ENCODE measurements at regions not wholly inside any gene's neighbourhood (a gene's known extent, or its start where the extent isn't known, plus 50 kb on each side); places are given as distances from the start of the nearest gene placed in this dataset.

DNA sequence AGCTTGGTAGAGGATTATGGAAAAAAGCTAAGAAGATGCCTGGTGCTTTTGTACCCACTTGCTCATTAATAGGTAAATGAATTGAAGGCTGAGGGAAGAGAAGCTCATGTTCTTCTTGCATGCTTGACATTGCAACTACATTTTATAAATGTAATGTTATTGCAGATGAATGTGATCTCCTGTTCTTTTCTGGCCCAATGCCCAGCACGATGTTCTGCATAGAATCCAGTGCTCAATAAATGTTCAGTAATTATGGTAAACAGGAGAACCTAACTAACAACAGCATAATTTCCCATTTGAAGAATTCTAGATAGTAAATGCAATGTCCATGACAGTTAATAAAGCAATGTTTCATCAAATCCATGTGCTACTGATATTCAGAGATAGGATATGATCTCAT lies 638.2 kb upstream of the SOX9 start:
- H3K23ac ChIP-seq (ENCODE audit: low read depth, low read length): no peak overlapping the region
- ATAC-seq (ENCODE audit: low read depth): no peak
- no peak overlapping the region for H3K18ac ChIP-seq (ENCODE audit: low read depth, low read length)
- H4K5ac ChIP-seq (ENCODE audit: low read depth, low read length): no peak overlapping the region
- no peak overlapping the region for H2AK5ac ChIP-seq (ENCODE audit: low read depth, low read length)
- no peak overlapping the region for H2BK20ac ChIP-seq (ENCODE audit: low read depth, low read length)
- H4K20me1 ChIP-seq (ENCODE audit: insufficient read depth, low read length): no peaks in the 10 kb centered on the region
- H2AK9ac ChIP-seq (replicated peaks; ENCODE audit: low read depth, low read length, poor library complexity): no peak overlapping the region
- H3K4me1 ChIP-seq (ENCODE audit: control insufficient read depth, insufficient read depth, low read length): no peaks in the 10 kb centered on the region
- no peak overlapping the region for H3K4ac ChIP-seq (ENCODE audit: low read depth, low read length)
- DNase-seq: no peak
- H4K91ac ChIP-seq (ENCODE audit: insufficient read depth, low read depth, low read length): no peak overlapping the region
- H3K4me2 ChIP-seq (ENCODE audit: low read depth, low read length): no peak overlapping the region
- H3K27me3 ChIP-seq (ENCODE audit: control insufficient read depth, insufficient read depth, low read length): no peaks in the 10 kb centered on the region
- H3K9me1 ChIP-seq (ENCODE audit: insufficient read depth, low read length): no peaks in the 10 kb centered on the region
- in situ Hi-C loops (cut with MboI; ENCODE audit: low sequenced_read_pairs): loop anchor here (10.0 kb wide), 1 partner anchor 622 kb away; no protein-coding TSS in a partner anchor
- intact Hi-C loops (cut with micrococcal nuclease): no loop called here
- H3K36me3 ChIP-seq (ENCODE audit: control insufficient read depth, insufficient read depth, low read length): no peaks in the 10 kb centered on the region
- no TSS peak for BruUV-seq (replicated peaks)
- no peak overlapping the region for H2BK5ac ChIP-seq (ENCODE audit: low read depth, low read length, poor library complexity, severe bottlenecking)
- no peaks in the 10 kb centered on the region for H3K79me1 ChIP-seq (ENCODE audit: low read depth in 1 of 2, low read length in 2 of 2)
- H3K14ac ChIP-seq (replicated peaks; ENCODE audit: low read depth, low read length): no peak overlapping the region
- H2BK120ac ChIP-seq (ENCODE audit: low read depth, low read length): no peak overlapping the region
- H3K4me3 ChIP-seq (ENCODE audit: insufficient read depth, low read depth, low read length): no peak overlapping the region
- TF ChIP-seq RAD21 (IDR thresholded peaks at IDR 0.05; ENCODE audit: low read length) (no peak), CHD1 (IDR thresholded peaks at IDR 0.05; ENCODE audit: low read depth, low read length) (no peak), MAZ (IDR thresholded peaks at IDR 0.05; ENCODE audit: borderline replicate concordance, low read depth, low read length) (no peak), FOS (IDR thresholded peaks at IDR 0.05; ENCODE audit: low read depth, low read length) (no peak)
- TF ChIP-seq, protein P1, sequence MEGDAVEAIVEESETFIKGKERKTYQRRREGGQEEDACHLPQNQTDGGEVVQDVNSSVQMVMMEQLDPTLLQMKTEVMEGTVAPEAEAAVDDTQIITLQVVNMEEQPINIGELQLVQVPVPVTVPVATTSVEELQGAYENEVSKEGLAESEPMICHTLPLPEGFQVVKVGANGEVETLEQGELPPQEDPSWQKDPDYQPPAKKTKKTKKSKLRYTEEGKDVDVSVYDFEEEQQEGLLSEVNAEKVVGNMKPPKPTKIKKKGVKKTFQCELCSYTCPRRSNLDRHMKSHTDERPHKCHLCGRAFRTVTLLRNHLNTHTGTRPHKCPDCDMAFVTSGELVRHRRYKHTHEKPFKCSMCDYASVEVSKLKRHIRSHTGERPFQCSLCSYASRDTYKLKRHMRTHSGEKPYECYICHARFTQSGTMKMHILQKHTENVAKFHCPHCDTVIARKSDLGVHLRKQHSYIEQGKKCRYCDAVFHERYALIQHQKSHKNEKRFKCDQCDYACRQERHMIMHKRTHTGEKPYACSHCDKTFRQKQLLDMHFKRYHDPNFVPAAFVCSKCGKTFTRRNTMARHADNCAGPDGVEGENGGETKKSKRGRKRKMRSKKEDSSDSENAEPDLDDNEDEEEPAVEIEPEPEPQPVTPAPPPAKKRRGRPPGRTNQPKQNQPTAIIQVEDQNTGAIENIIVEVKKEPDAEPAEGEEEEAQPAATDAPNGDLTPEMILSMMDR (conservative IDR thresholded peaks at IDR 0.05; ENCODE audit: low read depth, low read length): no peak
- TF ChIP-seq, protein P2, sequence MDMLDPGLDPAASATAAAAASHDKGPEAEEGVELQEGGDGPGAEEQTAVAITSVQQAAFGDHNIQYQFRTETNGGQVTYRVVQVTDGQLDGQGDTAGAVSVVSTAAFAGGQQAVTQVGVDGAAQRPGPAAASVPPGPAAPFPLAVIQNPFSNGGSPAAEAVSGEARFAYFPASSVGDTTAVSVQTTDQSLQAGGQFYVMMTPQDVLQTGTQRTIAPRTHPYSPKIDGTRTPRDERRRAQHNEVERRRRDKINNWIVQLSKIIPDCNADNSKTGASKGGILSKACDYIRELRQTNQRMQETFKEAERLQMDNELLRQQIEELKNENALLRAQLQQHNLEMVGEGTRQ (IDR thresholded peaks at IDR 0.05; ENCODE audit: low read depth, low read length): no peak
- TF ChIP-seq, protein P3, sequence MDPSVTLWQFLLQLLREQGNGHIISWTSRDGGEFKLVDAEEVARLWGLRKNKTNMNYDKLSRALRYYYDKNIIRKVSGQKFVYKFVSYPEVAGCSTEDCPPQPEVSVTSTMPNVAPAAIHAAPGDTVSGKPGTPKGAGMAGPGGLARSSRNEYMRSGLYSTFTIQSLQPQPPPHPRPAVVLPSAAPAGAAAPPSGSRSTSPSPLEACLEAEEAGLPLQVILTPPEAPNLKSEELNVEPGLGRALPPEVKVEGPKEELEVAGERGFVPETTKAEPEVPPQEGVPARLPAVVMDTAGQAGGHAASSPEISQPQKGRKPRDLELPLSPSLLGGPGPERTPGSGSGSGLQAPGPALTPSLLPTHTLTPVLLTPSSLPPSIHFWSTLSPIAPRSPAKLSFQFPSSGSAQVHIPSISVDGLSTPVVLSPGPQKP (IDR thresholded peaks at IDR 0.05; ENCODE audit: borderline replicate concordance, low read depth, low read length): no peak
- no CpG with 5 or more reads among the region's 1 CpG for WGBS, 2 experiments (ENCODE audit: extremely low coverage in 2 of 2, insufficient read length in 1 of 2)
- no peak overlapping the region for H3K9ac ChIP-seq (ENCODE audit: low read depth, low read length)
- ChIA-PET CTCF (no interaction called here), POLR2A (ENCODE audit: unreplicated experiment) (interaction anchor here (0.6 kb wide), 1 partner anchor 1660 kb away, joined by 5 read pairs; no protein-coding TSS in a partner anchor)
- H2BK15ac ChIP-seq (ENCODE audit: low read depth, low read length): no peak overlapping the region
- no peak overlapping the region for H3K27ac ChIP-seq (ENCODE audit: insufficient read depth, low read length)
- H3K9me3 ChIP-seq (ENCODE audit: control insufficient read depth, insufficient read depth, low read length): no peaks in the 10 kb centered on the region
- H3K56ac ChIP-seq (ENCODE audit: extremely low read depth, insufficient read depth, low read length): no peak overlapping the region
- dilution Hi-C loops (cut with HindIII; ENCODE audit: low sequenced_read_pairs, unreplicated experiment): no loop called here
- no peak overlapping the region for H4K8ac ChIP-seq (ENCODE audit: low read depth in 2 of 2, low read length in 2 of 2)
- H2AFZ ChIP-seq (replicated peaks; ENCODE audit: low read length, poor library complexity): no peak overlapping the region

Measured in IMR-90 (cell line).